Astrocyte (in vitro differentiated cells and primary cell): ENCODE measurements at regions not wholly inside any gene's neighbourhood (a gene's known extent, or its start where the extent isn't known, plus 50 kb on each side); places are given as distances from the start of the nearest gene placed in this dataset.

ENCODE experiments used
- DNase-seq: peaks from one replicate; pipeline ENCODE4 v3.0.0-alpha.2; 2010; ENCODE audit warnings: low read depth
- FAIRE-seq: peaks from 2 replicates; lab custom pipeline; 2011; peaks lifted over from hg19 to GRCh38; lab: Jason Lieb, UNC
- H2AFZ ChIP-seq: 2 replicates; pipeline ENCODE4 v1.6.0; 2012; ENCODE audit warnings: low read depth, low read length, inconsistent platforms
- H3K27ac ChIP-seq: 2 replicates; pipeline ENCODE4 v1.5.1; 2011; ENCODE audit warnings: low read depth, low read length, inconsistent platforms
- H3K27me3 ChIP-seq: 2 replicates; pipeline ENCODE4 v1.6.0; 2011; ENCODE audit warnings: low read length, inconsistent platforms; ENCODE audit not compliant: insufficient read depth
- H3K36me3 ChIP-seq: 2 replicates; pipeline ENCODE4 v1.5.1; 2011; ENCODE audit warnings: low read length, inconsistent platforms; ENCODE audit not compliant: insufficient read depth
- H3K4me1 ChIP-seq: 2 replicates; pipeline ENCODE4 v1.5.1; 2011; ENCODE audit warnings: low read length, inconsistent platforms; ENCODE audit not compliant: insufficient read depth
- H3K4me2 ChIP-seq: 2 replicates; pipeline ENCODE4 v1.6.0; 2012; ENCODE audit warnings: low read length, inconsistent platforms
- H3K4me3 ChIP-seq: 2 replicates; pipeline ENCODE4 v1.5.1; 2011; ENCODE audit warnings: low read depth, mild to moderate bottlenecking, low read length, inconsistent platforms; ENCODE audit not compliant: insufficient read depth
- H3K79me2 ChIP-seq: 2 replicates; pipeline ENCODE4 v1.6.0; 2012; ENCODE audit warnings: mild to moderate bottlenecking, low read length, inconsistent platforms; ENCODE audit not compliant: insufficient read depth
- H3K9ac ChIP-seq: 2 replicates; pipeline ENCODE4 v1.6.0; 2012; ENCODE audit warnings: mild to moderate bottlenecking, low read length, inconsistent platforms
- H3K9me3 ChIP-seq: 2 replicates; pipeline ENCODE4 v1.5.1; 2012; ENCODE audit warnings: low read depth, mild to moderate bottlenecking, low read length, inconsistent platforms; ENCODE audit not compliant: insufficient read depth
- H4K20me1 ChIP-seq: 2 replicates; pipeline ENCODE4 v1.6.0; 2012; ENCODE audit warnings: low read length, inconsistent platforms; ENCODE audit not compliant: insufficient read depth
- H3K27ac Mint-ChIP-seq: one replicate; pipeline ENCODE4 v1.8.0; 2021; ENCODE audit warnings: mild to moderate bottlenecking, mixed read lengths; ENCODE audit not compliant: unreplicated experiment
- H3K27me3 Mint-ChIP-seq: one replicate; pipeline ENCODE4 v1.8.0; 2021; ENCODE audit warnings: low read depth, mixed read lengths; ENCODE audit not compliant: unreplicated experiment
- H3K36me3 Mint-ChIP-seq: one replicate; pipeline ENCODE4 v1.8.0; 2021; ENCODE audit warnings: low read depth, mixed read lengths; ENCODE audit not compliant: unreplicated experiment
- H3K4me1 Mint-ChIP-seq: one replicate; pipeline ENCODE4 v1.8.0; 2021; ENCODE audit warnings: low read depth, mixed read lengths; ENCODE audit not compliant: unreplicated experiment
- H3K4me3 Mint-ChIP-seq: one replicate; pipeline ENCODE4 v1.8.0; 2021; ENCODE audit warnings: mild to moderate bottlenecking, moderate library complexity, mixed read lengths; ENCODE audit not compliant: unreplicated experiment
- H3K9me3 Mint-ChIP-seq: one replicate; pipeline ENCODE4 v1.8.0; 2021; ENCODE audit warnings: mild to moderate bottlenecking, mixed read lengths; ENCODE audit not compliant: unreplicated experiment
- CTCF ChIP-seq: IDR thresholded peaks from 2 replicates; pipeline ENCODE4 v1.5.1; 2011; ENCODE audit warnings: low read depth, mild to moderate bottlenecking, inconsistent platforms, low read length, moderate library complexity; ENCODE audit not compliant: insufficient read depth
- EZH2 ChIP-seq: IDR thresholded peaks from 2 replicates; pipeline ENCODE4 v1.6.1; 2012; ENCODE audit warnings: mild to moderate bottlenecking, low read length, inconsistent platforms; ENCODE audit not compliant: insufficient read depth

GRCh38 chr17:63134867-63135266, 168.8 kb downstream of the TANC2 start:
- H3K27ac Mint-ChIP-seq, result no peak overlapping the region
- Histone ChIP-seq H3K4me3 (no peak overlapping the region), H4K20me1 (peaks cover 28% of the 10 kb centered on the region), H3K9ac (no peak overlapping the region), H3K36me3 (no peaks in the 10 kb centered on the region), H3K79me2 (peaks cover 50% of the 10 kb centered on the region), H2AFZ (no peak overlapping the region), H3K27ac (no peak overlapping the region), H3K4me2 (no peak overlapping the region), H3K9me3 (no peaks in the 10 kb centered on the region), H3K27me3 (no peaks in the 10 kb centered on the region), H3K4me1 (no peaks in the 10 kb centered on the region)
- H3K9me3 Mint-ChIP-seq, result no peaks in the 10 kb centered on the region
- no peak overlapping the region for H3K4me3 Mint-ChIP-seq
- H3K36me3 Mint-ChIP-seq, result no peaks in the 10 kb centered on the region
- H3K27me3 Mint-ChIP-seq, result no peaks in the 10 kb centered on the region
- TF ChIP-seq EZH2 (no peak), CTCF (no peak)
- DNase-seq (no peak), FAIRE-seq (no peak)
- H3K4me1 Mint-ChIP-seq, result peaks cover 33% of the 10 kb centered on the region

GRCh38 chr17:63136369-63137012, 170.5 kb downstream of the TANC2 start:
- Mint-ChIP-seq H3K27me3 (no peaks in the 10 kb centered on the region), H3K9me3 (no peaks in the 10 kb centered on the region), H3K27ac (no peak overlapping the region), H3K4me1 (peaks cover 38% of the 10 kb centered on the region), H3K4me3 (no peak overlapping the region), H3K36me3 (no peaks in the 10 kb centered on the region)
- Histone ChIP-seq H3K4me2 (no peak overlapping the region), H3K9ac (no peak overlapping the region), H4K20me1 (peaks cover 32% of the 10 kb centered on the region), H3K27ac (no peak overlapping the region), H3K27me3 (no peaks in the 10 kb centered on the region), H3K79me2 (peaks cover 55% of the 10 kb centered on the region), H3K4me1 (no peaks in the 10 kb centered on the region), H2AFZ (no peak overlapping the region), H3K4me3 (no peak overlapping the region), H3K9me3 (no peaks in the 10 kb centered on the region), H3K36me3 (no peaks in the 10 kb centered on the region)
- DNase-seq (no peak), FAIRE-seq (no peak)
- no peak for TF ChIP-seq EZH2
- no peak for TF ChIP-seq CTCF

DNA sequence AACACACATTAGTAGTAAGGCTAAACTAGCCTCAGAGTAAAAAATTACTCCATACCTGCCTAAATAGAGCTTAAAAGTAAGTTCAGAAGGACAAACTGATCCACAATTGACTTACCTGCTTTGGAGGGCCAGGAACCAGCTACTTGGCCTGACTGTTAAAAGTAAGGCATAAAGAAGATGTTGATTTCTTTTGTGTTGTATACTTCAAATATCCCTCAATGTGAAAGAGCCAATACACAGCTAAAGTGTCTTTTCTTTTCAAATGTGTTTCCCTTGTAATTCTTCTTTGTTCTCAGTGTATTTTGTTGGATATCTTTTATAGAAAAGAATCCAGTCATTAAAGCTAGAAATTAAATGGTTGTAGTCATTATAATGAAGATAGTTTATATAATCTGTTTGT, 171.1 kb downstream of the TANC2 start:
- H3K4me2 ChIP-seq, result no peak overlapping the region

More for the DNA sequence above, 171.1 kb downstream of the TANC2 start:
- H3K27ac Mint-ChIP-seq, result no peak overlapping the region
- no peak overlapping the region for H3K4me3 ChIP-seq
- H3K9me3 ChIP-seq, result no peaks in the 10 kb centered on the region
- H3K9me3 Mint-ChIP-seq, result no peaks in the 10 kb centered on the region
- H3K27ac ChIP-seq, result no peak overlapping the region
- no peaks in the 10 kb centered on the region for H3K36me3 Mint-ChIP-seq
- no peaks in the 10 kb centered on the region for H3K4me1 ChIP-seq
- no peaks in the 10 kb centered on the region for H3K27me3 ChIP-seq
- H3K79me2 ChIP-seq, result peaks cover 56% of the 10 kb centered on the region
- no peak overlapping the region for H2AFZ ChIP-seq
- FAIRE-seq (no peak), DNase-seq (no peak)
- H3K4me3 Mint-ChIP-seq, result no peak overlapping the region
- peaks cover 38% of the 10 kb centered on the region for H3K4me1 Mint-ChIP-seq
- no peak overlapping the region for H3K9ac ChIP-seq
- no peaks in the 10 kb centered on the region for H3K36me3 ChIP-seq
- peaks cover 27% of the 10 kb centered on the region for H4K20me1 ChIP-seq
- no peaks in the 10 kb centered on the region for H3K27me3 Mint-ChIP-seq
- no peak for TF ChIP-seq CTCF
- no peak for TF ChIP-seq EZH2
